A172 (cell line): ENCODE measurements at regions not wholly inside any gene's neighbourhood (a gene's known extent, or its start where the extent isn't known, plus 50 kb on each side); places are given as distances from the start of the nearest gene placed in this dataset.
A peak's percentile ranks its signal among the peaks of the same experiment; 100 is the strongest.

ENCODE experiments used
- DNase-seq: peaks from one replicate; pipeline ENCODE4 v3.0.0-alpha.2; 2015; ENCODE audit warnings: low spot score

DNA sequence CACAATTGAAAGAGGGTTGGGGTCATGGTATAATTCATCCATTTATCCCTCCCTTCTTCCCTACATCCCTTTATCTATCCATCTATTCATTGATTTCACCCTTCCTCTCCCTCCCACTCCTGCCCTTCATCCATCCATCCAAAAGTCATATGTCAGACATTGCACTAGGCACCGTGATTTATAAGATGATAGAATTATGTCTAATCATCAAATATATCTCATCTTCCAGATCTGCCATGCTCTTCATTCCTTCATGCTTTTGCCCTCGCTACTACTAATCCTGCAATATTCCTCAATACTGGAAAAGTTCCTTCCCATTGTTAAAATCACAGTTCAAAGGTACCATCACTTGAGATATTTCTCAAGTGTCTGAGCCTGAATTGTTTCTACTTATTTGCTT, 335.2 kb upstream of the CDH11 start:
- DNase-seq, result no peak

DNA sequence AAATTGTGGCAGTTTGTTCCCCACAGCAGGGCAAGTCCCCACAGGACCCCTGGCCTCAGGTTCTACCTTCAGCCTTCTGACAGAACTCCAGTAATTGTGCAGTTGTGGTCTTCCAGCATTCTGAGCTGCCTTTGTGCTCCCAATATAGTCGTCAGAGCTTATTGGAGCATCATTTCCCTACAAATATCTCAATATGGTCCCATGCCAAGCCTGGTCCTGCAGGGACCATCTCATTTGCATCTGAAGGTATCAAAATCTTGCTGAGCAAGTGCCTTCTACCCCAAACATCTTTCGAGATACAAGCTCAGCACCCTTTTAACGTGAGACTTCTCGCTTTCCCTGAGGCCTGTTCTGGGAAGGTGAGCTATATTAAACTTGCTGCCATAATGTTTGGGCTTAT, 333.9 kb upstream of the CDH11 start:
- DNase-seq, result no peak

- DNase-seq, result no peak
Measured at GRCh38 chr16:65453646-65454045, 331.8 kb upstream of the CDH11 start.

- DNase-seq, result no peak
Measured at GRCh38 chr16:65449526-65449925, 327.7 kb upstream of the CDH11 start.

- DNase-seq, result no peak
Measured at GRCh38 chr16:65446427-65446826, 324.6 kb upstream of the CDH11 start.

- DNase-seq, result no peak
Measured at GRCh38 chr16:65445313-65446260, 323.7 kb upstream of the CDH11 start.

DNA sequence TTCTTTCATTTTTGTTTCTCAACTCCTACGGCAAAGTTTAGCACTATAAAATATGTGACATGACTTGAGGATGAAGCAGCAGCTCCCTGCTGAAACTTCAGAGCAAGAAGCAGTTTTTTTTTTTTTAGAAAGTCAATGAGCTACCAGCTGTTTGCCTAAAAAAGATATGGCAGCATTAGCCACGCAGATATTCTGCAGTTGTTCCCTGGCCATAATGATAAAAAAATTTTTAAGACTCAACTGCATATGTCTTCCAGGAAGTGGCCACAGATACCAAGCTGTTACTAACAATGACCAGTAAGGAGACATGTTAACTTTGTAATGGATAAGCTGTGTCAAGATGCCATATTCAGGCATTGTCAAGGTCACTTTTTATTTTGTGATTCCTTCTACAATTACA, 319.6 kb upstream of the CDH11 start:
- DNase-seq, result no peak

DNA sequence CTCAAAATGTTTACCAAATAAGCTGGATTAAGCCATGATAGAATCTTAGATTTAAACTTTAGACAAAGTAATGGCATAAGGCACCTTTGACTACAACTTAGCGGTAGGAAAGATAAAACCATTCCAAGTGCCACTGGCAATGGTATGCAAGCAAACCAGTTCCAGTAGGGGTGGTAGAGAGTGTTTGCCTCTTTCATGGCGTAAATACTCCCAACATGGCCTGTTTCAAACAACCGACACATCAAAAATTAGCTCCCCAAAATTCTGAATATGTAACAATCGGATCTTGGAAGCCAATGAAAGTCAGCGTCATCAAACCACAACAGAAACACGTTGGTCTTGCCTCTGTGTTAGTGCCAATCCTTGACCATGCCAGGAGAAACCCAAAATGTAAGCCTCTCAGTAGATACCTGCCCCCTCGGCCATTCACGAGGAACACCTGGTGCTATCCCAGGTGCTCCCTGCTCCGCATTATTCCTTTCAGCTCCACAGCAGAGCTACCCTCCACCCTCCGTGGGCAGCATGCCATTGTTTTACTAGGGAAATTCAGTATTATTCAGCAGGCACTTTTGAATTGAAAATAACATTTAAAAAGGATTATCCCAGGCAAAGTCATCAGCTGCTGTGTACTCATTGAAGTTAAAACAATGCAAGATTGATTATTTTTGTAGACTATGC, 307.8 kb upstream of the CDH11 start:
- no peak for DNase-seq

DNA sequence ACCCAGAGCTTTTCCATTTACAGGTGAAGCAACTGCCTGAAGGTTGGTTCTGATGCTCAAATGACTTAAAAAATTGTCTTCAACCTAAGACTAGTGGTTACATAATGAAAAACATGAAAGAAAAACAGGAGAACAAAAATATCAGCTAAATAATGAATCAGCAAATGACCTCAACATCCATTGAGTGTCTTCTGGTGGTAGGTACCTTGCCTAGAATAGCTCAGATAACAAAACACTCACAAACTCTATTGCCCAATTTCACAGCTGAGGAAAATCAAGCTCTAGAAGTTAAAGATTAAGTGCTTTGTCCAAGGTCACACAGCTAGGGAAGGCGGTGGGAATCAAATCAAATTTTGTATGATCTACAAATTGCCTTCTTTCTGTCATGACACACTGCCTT, 304.6 kb upstream of the CDH11 start:
- DNase-seq, result no peak

DNA sequence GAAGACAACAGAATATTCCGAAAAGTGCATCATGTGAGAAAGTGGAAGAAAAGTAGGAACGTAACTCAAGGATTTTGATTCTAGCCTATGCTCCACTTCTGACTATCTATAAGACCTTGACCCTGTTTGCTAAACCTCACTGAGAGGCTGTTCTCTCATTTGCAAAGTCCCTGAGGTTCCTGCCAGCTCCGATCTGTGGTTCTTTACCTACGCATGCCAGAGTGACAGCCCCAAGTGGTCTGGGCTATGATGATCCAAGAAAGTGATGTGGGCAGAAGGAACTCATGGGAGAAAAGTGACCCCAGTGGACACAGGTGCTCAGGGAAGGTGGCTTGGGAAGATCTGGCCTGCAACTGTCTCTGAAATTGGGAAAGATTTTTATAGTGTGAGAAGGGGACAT, 301.1 kb upstream of the CDH11 start:
- no peak for DNase-seq

DNA sequence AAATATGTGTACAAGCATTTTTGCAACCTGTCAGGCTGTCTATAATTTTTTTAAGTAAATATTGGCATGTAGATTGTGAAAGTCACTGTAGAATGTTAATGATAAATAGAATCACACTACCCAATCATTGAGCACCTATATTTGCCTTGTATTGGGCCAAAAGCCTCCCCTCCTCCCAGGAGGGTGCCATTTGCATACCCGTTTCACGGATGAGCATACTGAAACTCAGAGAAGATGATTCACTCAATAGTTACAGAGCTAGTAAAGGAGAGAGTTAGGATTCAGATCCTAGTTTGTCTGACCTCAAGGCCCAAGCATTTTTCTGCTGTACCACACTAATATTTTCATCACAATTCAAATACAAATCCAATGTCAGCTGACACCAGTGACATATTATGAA, 299.7 kb upstream of the CDH11 start:
- DNase-seq, result no peak

DNA sequence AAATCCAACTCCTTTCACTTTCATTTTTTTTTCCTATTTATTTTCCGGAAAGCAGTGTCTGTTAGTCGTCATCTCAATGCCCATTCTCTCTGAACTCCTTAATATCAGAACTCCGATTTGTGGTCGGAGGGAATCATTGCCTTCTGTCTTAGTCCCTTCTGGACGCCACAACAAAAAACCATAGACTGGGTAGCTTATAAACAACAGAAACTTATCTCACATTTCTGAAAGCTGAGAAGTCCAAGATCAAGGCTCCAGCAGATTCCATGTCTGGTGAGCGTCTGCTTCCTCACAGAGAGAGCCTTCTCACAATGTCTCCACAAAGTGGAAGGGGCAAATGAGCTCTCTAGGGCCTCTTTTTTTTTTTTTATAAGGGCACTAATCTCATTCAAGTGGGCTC, 296.6 kb upstream of the CDH11 start:
- DNase-seq, result no peak

GRCh38 chr16:65415460-65415859, 293.6 kb upstream of the CDH11 start:
- DNase-seq, result peak; percentile 73

DNA sequence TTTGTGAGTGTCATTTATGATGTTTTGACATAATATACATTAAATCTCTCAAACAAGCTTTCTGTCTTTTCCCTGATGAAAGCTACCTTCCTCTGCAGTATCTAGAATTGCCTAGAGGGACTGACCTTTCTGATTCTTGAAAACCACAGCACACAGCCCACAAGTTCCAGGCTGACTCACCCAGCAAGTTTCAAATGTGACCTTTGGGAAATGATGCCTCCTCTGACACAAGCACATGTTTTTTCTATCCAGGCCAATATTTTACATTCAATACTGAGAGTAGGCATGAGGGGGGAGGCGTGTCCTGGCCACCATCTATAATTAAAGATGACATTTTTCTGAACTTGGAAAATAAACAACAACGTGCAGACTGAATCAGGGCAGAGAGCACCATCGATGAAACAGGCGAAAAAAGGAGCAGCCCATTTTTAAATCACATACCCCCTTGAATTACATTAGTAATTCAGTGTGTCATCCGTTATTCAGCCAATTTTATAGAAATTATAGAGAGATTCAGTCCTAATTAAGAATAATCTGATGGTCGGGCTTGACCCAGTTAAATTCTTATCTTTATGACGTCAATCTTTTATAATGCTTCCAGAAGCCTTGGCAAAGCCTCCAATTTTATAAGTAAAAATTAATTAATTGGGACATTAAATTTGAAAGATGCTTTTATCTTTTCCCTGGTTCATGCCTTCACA, 292.6 kb upstream of the CDH11 start:
- peak; percentile 83 for DNase-seq

DNA sequence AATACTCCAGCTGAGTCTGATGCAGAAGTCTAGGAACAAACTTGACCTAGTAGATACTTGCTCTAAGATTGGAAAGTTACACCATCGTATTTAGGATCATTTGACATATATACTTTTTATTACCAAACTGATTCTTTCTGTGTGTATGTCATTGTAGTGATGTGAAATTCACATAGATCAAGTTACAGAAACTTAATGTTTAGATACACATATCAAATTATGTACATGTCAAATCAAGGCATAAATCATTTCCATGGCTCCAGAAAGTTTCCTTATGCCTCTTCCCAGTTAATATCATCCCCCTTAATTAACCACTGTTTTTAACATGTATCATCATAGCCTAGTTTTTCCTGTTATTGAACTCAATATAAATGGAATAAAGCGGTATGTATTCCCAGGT, 292.0 kb upstream of the CDH11 start:
- no peak for DNase-seq

- no peak for DNase-seq
Measured at GRCh38 chr16:65410801-65411200, 288.9 kb upstream of the CDH11 start.

GRCh38 chr16:65409510-65409909, 287.6 kb upstream of the CDH11 start:
- peak; percentile 42 for DNase-seq

GRCh38 chr16:65406933-65407332, 285.1 kb upstream of the CDH11 start:
- no peak for DNase-seq

DNA sequence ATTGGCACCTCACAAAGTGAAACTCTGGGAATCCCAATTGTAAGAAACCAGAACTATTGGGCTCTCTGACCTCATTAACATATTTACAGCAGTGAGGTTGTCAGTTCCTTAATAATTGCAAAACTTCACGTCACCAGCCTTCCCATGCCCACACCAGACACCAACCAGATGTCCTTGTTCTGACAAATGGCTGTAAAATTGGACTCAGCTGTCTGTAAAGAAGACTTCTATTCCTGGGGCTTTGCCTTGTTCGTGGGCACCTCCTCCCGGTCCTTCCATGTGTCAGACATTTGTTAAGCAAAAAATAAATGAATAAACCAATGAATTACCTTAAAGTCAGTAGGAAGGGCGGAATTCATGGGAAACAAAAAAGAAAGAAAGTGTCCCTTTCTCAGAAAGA, 284.3 kb upstream of the CDH11 start:
- no peak for DNase-seq

GRCh38 chr16:65394281-65394680, 272.4 kb upstream of the CDH11 start:
- no peak for DNase-seq

DNA sequence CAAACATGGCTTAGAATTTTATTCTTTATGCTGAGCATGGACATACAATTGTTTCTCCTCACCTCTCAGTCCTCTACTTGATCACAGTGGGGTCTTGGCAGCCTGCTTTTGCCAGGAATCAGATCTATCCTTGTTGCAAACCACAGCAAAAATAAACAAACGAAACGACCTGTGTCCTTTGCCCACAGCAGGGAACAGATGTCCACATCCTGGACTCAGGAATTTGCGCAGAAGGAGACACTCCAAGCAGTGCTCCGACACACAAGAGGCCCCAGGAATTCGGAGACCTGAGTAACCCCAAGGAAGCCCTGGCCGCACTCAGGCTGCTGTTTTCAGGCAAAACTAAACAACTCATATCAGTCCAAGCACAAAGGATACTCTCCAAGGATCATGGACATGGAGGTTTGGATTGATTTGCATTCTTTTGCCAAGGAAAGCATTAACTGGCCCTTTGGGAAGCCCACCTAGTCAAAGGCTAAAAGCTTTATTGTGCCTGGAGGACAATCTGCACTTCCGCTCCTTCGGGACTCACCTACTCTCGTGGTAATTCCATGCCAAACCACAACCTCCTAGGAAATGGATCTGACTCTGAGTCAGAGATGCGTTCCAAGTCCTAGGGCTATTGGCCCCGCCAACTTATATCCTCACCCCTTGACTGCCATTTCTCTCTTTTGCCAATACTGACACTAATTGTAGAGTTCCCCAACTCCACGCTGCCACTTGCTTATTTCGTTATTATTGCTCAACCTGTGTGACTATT, 271.1 kb upstream of the CDH11 start:
- DNase-seq, result peak; percentile 57

GRCh38 chr16:65388592-65388991, 266.7 kb upstream of the CDH11 start:
- DNase-seq, result no peak
